DMS 273 (cell line): ENCODE measurements at regions not wholly inside any gene's neighbourhood (a gene's known extent, or its start where the extent isn't known, plus 50 kb on each side); places are given as distances from the start of the nearest gene placed in this dataset.

ENCODE experiments used
- DNase-seq: peaks from one replicate; lab custom pipeline; 2025; ENCODE audit not compliant: unreplicated experiment; lab: John Stamatoyannopoulos, UW

- DNase-seq, result no peak
These were observed 69.8 kb upstream of the RAI2 start for GRCh38 chrX:17930850-17931249.

- DNase-seq, result peak; percentile 36
These were observed 62.4 kb upstream of the RAI2 start for GRCh38 chrX:17923546-17923945.

GRCh38 chrX:17922303-17922702, 61.2 kb upstream of the RAI2 start:
- DNase-seq, result peak; percentile 15

GRCh38 chrX:17919896-17920446, 58.9 kb upstream of the RAI2 start:
- no peak for DNase-seq

- no peak for DNase-seq
These were observed 57.0 kb upstream of the RAI2 start for GRCh38 chrX:17917945-17918577.

GRCh38 chrX:17913801-17914200, 52.7 kb upstream of the RAI2 start:
- DNase-seq, result no peak
